ENCODE measurements at regions not wholly inside any gene's neighbourhood (a gene's known extent, or its start where the extent isn't known, plus 50 kb on each side); places are given as distances from the start of the nearest gene placed in this dataset.

GRCh38 chr5:128021411-128021810 lies 62.2 kb upstream of the SLC12A2 start (continued):
- no peak for TF ChIP-seq ZBTB40 (IDR thresholded peaks at IDR 0.05; ENCODE audit: borderline replicate concordance)
- TF ChIP-seq MLLT1 (IDR thresholded peaks at IDR 0.05) = no peak

Measured in GM12878 (cell line).